ENCODE measurements at regions not wholly inside any gene's neighbourhood (a gene's known extent, or its start where the extent isn't known, plus 50 kb on each side); places are given as distances from the start of the nearest gene placed in this dataset.

- H3K9ac ChIP-seq (ENCODE audit: low read depth, low read length): no peak overlapping the region
- H3K9me3 ChIP-seq (replicated peaks; ENCODE audit: low read length): no peaks in the 10 kb centered on the region
- peaks cover 36% of the 10 kb centered on the region for H3K36me3 ChIP-seq (ENCODE audit: insufficient read depth, low read length)
- no peak overlapping the region for H3K4me2 ChIP-seq (ENCODE audit: low read length)
- H3K4me3 ChIP-seq (ENCODE audit: low read length): no peak overlapping the region
- H3K4me1 ChIP-seq (ENCODE audit: control insufficient read depth, insufficient read depth, low read length): no peaks in the 10 kb centered on the region
- H3K27me3 ChIP-seq (ENCODE audit: control insufficient read depth, insufficient read depth, low read length): no peaks in the 10 kb centered on the region
Measured at GRCh38 chr21:28877318-28877884, 115.3 kb downstream of the LTN1 start.

DNA sequence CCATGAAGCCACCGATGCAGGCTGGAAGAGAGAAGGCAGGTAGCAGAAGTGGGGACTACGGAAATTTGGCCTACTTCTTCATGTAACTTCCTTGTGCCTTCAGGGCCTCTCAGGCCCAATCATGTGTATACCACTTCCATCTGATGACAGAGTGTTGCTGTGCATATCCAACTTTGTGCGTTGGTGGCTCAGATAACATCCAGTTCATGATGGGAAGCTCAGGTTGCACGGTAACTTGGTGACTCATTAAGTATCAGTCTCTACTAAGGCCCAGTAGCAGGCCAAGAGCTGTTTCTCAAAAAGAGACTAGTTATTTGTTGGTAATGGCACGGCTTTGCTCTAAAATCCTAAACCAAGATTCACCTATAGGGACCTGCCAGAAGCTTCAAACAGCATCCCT is 117.6 kb downstream of the LTN1 start:
- H3K9me3 ChIP-seq (replicated peaks; ENCODE audit: low read length): no peaks in the 10 kb centered on the region
- H3K4me3 ChIP-seq (ENCODE audit: low read length): no peak overlapping the region
- no peak overlapping the region for H3K4me2 ChIP-seq (ENCODE audit: low read length)
- H3K36me3 ChIP-seq (ENCODE audit: insufficient read depth, low read length): peaks cover 28% of the 10 kb centered on the region
- H3K4me1 ChIP-seq (ENCODE audit: control insufficient read depth, insufficient read depth, low read length): peaks cover 6% of the 10 kb centered on the region
- H3K9ac ChIP-seq (ENCODE audit: low read depth, low read length): no peak overlapping the region
- H3K27me3 ChIP-seq (ENCODE audit: control insufficient read depth, insufficient read depth, low read length): no peaks in the 10 kb centered on the region

- H3K36me3 ChIP-seq (ENCODE audit: insufficient read depth, low read length): peaks cover 25% of the 10 kb centered on the region
- H3K4me1 ChIP-seq (ENCODE audit: control insufficient read depth, insufficient read depth, low read length): peaks cover 10% of the 10 kb centered on the region
- no peak overlapping the region for H3K4me3 ChIP-seq (ENCODE audit: low read length)
- H3K27me3 ChIP-seq (ENCODE audit: control insufficient read depth, insufficient read depth, low read length): no peaks in the 10 kb centered on the region
- H3K9me3 ChIP-seq (replicated peaks; ENCODE audit: low read length): no peaks in the 10 kb centered on the region
- H3K9ac ChIP-seq (ENCODE audit: low read depth, low read length): no peak overlapping the region
- H3K4me2 ChIP-seq (ENCODE audit: low read length): no peak overlapping the region
Measured at GRCh38 chr21:28872218-28872617, 120.5 kb downstream of the LTN1 start.

DNA sequence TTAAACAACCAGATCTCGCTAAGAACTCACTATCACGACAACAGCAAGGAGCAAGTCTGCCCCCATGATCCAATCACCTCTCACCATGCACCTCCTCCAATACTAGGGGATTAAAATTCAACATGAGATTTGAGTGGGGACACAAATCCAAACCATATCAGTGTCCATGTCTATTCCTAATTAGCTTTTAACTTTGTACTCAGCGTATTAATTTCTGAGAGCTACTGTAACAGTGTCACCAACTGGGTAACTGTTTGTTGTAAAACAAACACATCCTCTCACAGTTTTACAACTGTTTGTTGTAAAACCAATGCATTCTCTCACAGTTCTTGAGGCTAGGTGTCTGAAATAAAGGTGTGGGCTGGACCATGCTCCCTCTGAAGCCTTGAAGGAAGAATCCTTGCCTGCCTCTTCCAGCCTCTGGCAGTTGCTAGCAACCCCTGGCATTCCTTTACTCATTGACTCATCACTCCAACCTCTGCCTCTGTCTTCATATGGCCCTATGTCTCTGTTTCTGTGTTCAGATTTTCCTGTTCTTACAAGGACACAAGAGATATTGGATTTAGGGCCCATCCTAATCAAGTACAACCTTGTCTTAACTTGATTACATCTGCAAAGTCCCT is 121.2 kb downstream of the LTN1 start:
- no peak overlapping the region for H3K4me2 ChIP-seq (ENCODE audit: low read length)
- H3K36me3 ChIP-seq (ENCODE audit: insufficient read depth, low read length): peaks cover 23% of the 10 kb centered on the region
- no peak overlapping the region for H3K4me3 ChIP-seq (ENCODE audit: low read length)
- H3K4me1 ChIP-seq (ENCODE audit: control insufficient read depth, insufficient read depth, low read length): peaks cover 10% of the 10 kb centered on the region
- no peaks in the 10 kb centered on the region for H3K9me3 ChIP-seq (replicated peaks; ENCODE audit: low read length)
- H3K27me3 ChIP-seq (ENCODE audit: control insufficient read depth, insufficient read depth, low read length): no peaks in the 10 kb centered on the region
- no peak overlapping the region for H3K9ac ChIP-seq (ENCODE audit: low read depth, low read length)

GRCh38 chr21:28867401-28867800 is 125.3 kb downstream of the LTN1 start:
- H3K36me3 ChIP-seq (ENCODE audit: insufficient read depth, low read length): no peaks in the 10 kb centered on the region
- H3K9ac ChIP-seq (ENCODE audit: low read depth, low read length): no peak overlapping the region
- no peaks in the 10 kb centered on the region for H3K27me3 ChIP-seq (ENCODE audit: control insufficient read depth, insufficient read depth, low read length)
- H3K4me2 ChIP-seq (ENCODE audit: low read length): no peak overlapping the region
- no peaks in the 10 kb centered on the region for H3K9me3 ChIP-seq (replicated peaks; ENCODE audit: low read length)
- peaks cover 10% of the 10 kb centered on the region for H3K4me1 ChIP-seq (ENCODE audit: control insufficient read depth, insufficient read depth, low read length)
- H3K4me3 ChIP-seq (ENCODE audit: low read length): no peak overlapping the region

DNA sequence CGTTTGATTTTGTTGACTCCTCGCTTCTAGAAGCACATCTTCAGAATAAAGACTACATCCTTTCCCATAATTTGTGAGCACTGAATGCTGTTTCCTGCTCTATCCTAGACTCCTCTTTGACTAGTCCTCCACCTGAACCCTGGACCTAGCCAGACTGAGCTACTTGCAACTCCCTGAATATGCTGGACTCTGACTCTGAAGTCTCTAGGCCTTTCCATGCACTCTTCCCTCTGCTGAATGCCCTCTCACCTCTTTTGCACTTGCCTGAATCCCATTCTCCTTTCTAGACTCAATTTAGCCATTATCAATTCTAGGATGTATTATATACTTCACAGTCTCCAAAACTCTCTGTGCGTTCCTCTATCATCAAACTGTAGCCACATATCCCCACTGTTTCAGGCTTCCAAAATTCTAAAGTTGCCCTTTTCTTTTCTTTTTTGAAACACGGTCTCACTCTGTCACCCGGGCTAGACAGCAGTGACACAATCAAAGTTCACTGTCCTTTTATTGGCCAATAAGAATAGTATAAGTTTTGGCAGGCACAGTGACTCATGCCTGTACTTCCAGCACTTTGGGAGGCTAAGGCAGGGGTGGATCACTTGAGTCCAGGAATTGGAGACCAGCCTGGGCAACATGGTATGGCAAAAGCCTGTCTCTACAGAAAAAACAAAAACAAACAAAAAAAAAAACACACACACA is 127.0 kb downstream of the LTN1 start:
- Histone ChIP-seq H3K9me3 (replicated peaks; ENCODE audit: low read length) (no peaks in the 10 kb centered on the region), H3K4me2 (ENCODE audit: low read length) (no peak overlapping the region), H3K36me3 (ENCODE audit: insufficient read depth, low read length) (no peaks in the 10 kb centered on the region), H3K4me1 (ENCODE audit: control insufficient read depth, insufficient read depth, low read length) (peaks cover 4% of the 10 kb centered on the region), H3K27me3 (ENCODE audit: control insufficient read depth, insufficient read depth, low read length) (no peaks in the 10 kb centered on the region), H3K9ac (ENCODE audit: low read depth, low read length) (no peak overlapping the region), H3K4me3 (ENCODE audit: low read length) (no peak overlapping the region)

GRCh38 chr21:28858424-28858823 is 134.3 kb downstream of the LTN1 start:
- H3K4me3 ChIP-seq (ENCODE audit: low read length): no peak overlapping the region
- H3K9ac ChIP-seq (ENCODE audit: low read depth, low read length): no peak overlapping the region
- no peak overlapping the region for H3K4me2 ChIP-seq (ENCODE audit: low read length)
- no peaks in the 10 kb centered on the region for H3K4me1 ChIP-seq (ENCODE audit: control insufficient read depth, insufficient read depth, low read length)
- H3K36me3 ChIP-seq (ENCODE audit: insufficient read depth, low read length): no peaks in the 10 kb centered on the region
- H3K27me3 ChIP-seq (ENCODE audit: control insufficient read depth, insufficient read depth, low read length): no peaks in the 10 kb centered on the region
- H3K9me3 ChIP-seq (replicated peaks; ENCODE audit: low read length): no peaks in the 10 kb centered on the region

GRCh38 chr21:28857752-28858151 is 134.9 kb downstream of the LTN1 start:
- no peaks in the 10 kb centered on the region for H3K36me3 ChIP-seq (ENCODE audit: insufficient read depth, low read length)
- no peak overlapping the region for H3K9ac ChIP-seq (ENCODE audit: low read depth, low read length)
- no peaks in the 10 kb centered on the region for H3K4me1 ChIP-seq (ENCODE audit: control insufficient read depth, insufficient read depth, low read length)
- H3K4me2 ChIP-seq (ENCODE audit: low read length): no peak overlapping the region
- H3K27me3 ChIP-seq (ENCODE audit: control insufficient read depth, insufficient read depth, low read length): no peaks in the 10 kb centered on the region
- no peak overlapping the region for H3K4me3 ChIP-seq (ENCODE audit: low read length)
- no peaks in the 10 kb centered on the region for H3K9me3 ChIP-seq (replicated peaks; ENCODE audit: low read length)

GRCh38 chr21:28856588-28857250 is 136.0 kb downstream of the LTN1 start:
- Histone ChIP-seq H3K9ac (ENCODE audit: low read depth, low read length) (no peak overlapping the region), H3K4me1 (ENCODE audit: control insufficient read depth, insufficient read depth, low read length) (no peaks in the 10 kb centered on the region), H3K9me3 (replicated peaks; ENCODE audit: low read length) (no peaks in the 10 kb centered on the region), H3K4me3 (ENCODE audit: low read length) (no peak overlapping the region), H3K27me3 (ENCODE audit: control insufficient read depth, insufficient read depth, low read length) (no peaks in the 10 kb centered on the region), H3K36me3 (ENCODE audit: insufficient read depth, low read length) (no peaks in the 10 kb centered on the region), H3K4me2 (ENCODE audit: low read length) (no peak overlapping the region)

GRCh38 chr21:28852706-28853105 is 140.0 kb downstream of the LTN1 start:
- Histone ChIP-seq H3K9ac (ENCODE audit: low read depth, low read length) (no peak overlapping the region), H3K4me1 (ENCODE audit: control insufficient read depth, insufficient read depth, low read length) (no peaks in the 10 kb centered on the region), H3K36me3 (ENCODE audit: insufficient read depth, low read length) (no peaks in the 10 kb centered on the region), H3K4me3 (ENCODE audit: low read length) (no peak overlapping the region), H3K27me3 (ENCODE audit: control insufficient read depth, insufficient read depth, low read length) (no peaks in the 10 kb centered on the region), H3K4me2 (ENCODE audit: low read length) (no peak overlapping the region), H3K9me3 (replicated peaks; ENCODE audit: low read length) (no peaks in the 10 kb centered on the region)

GRCh38 chr21:28851645-28852044 is 141.0 kb downstream of the LTN1 start:
- no peak overlapping the region for H3K4me3 ChIP-seq (ENCODE audit: low read length)
- no peaks in the 10 kb centered on the region for H3K9me3 ChIP-seq (replicated peaks; ENCODE audit: low read length)
- no peak overlapping the region for H3K9ac ChIP-seq (ENCODE audit: low read depth, low read length)
- H3K27me3 ChIP-seq (ENCODE audit: control insufficient read depth, insufficient read depth, low read length): no peaks in the 10 kb centered on the region
- no peaks in the 10 kb centered on the region for H3K36me3 ChIP-seq (ENCODE audit: insufficient read depth, low read length)
- H3K4me2 ChIP-seq (ENCODE audit: low read length): no peak overlapping the region
- H3K4me1 ChIP-seq (ENCODE audit: control insufficient read depth, insufficient read depth, low read length): no peaks in the 10 kb centered on the region

Data from skeletal muscle satellite cell (primary cell).